ENCODE measurements at regions not wholly inside any gene's neighbourhood (a gene's known extent, or its start where the extent isn't known, plus 50 kb on each side); places are given as distances from the start of the nearest gene placed in this dataset.

DNA sequence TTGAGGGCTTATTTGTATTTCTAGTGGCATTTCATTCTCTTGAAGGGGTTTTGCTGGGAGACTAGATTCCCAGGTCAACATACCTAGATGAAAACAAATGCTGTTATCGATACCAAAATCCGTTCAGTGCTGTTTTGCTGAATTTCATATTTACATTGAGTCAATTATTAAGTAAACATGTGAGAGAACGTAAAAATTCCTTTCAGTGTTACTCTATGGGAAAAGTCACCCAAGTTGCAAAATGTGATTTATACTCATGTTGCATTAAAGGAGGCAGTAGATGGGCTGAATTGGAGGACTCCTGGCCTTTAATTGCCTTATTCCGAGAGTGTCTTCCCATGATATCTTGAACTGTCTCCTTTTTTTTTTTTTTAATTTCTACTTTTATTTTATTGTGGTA, 1011.3 kb upstream of the NR2F2 start:
- DNase-seq (ENCODE audit: low read depth in 2 of 2): no peak

GRCh38 chr15:95323796-95324195, 1006.7 kb upstream of the NR2F2 start:
- DNase-seq (ENCODE audit: low read depth in 2 of 2): no peak

DNA sequence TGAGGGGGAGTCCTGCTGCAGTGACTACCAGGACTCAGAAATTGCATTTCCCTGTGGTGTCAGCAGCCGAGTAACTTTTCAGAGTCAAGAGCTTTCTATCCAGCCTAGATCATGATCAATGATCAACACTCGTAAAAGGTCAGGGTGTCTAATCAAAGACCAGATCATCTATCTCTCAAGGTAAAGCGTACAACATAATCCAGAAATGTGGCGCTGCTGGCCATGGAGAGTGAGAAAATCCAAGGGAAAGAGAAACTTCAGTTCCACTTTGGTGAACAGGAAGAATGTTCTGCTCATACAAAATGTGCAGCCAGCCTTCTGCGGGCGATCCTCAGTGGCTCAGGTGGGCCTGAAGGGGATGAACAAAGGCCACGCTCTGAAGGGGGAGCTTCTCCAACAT, 1005.8 kb upstream of the NR2F2 start:
- DNase-seq (ENCODE audit: low read depth in 2 of 2): no peak

DNA sequence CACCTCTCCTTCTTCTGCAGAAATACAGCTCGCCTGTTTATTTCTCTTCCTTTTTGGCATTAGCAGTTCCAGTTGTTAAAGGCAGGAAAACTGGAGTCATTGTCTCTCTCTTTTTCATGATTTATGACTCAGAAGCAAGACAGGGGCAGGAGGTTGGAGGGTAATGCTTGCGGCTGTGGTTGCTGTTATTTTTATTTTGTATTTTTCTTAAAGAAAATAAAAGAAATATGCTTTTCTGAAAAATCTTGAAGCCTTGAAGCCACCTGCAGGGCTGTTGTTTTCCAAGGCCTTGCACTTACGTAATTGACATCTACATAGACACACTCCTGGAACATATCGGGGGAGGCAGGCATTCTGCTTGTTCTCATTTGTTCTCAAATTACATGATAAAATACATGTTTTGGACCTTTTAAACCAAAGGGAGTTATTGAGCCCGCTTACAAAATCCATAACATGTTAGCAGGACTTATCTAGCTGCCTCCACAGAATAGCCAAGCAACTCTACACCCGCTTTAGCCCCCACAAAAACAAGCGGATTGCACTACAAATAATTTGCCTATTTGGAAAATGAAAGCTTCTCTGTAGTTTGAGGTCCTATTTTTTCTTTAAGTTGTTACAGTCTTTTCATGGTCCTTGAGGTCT, 1004.6 kb upstream of the NR2F2 start:
- DNase-seq (ENCODE audit: low read depth in 2 of 2): no peak

- DNase-seq (ENCODE audit: low read depth in 2 of 2): no peak
Measured at GRCh38 chr15:95326431-95327182, 1003.9 kb upstream of the NR2F2 start.

DNA sequence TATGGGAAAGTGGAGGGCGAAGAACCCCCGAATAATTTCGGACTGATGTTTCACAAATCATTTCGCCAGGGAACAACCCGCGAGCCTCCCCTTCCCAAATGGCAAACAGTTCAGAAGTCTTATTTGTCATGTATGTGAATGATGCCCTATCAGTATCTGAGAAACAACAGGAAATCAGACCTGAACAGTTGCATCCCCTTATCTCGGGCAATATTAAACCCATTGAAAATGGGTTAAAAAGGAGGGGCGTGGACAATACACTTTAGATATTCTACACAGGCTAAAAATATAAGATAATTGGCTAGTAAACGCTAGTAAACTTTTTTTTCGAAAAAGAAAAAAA, 1003.3 kb upstream of the NR2F2 start:
- no peak for DNase-seq (ENCODE audit: low read depth in 2 of 2)

- no peak for DNase-seq (ENCODE audit: low read depth in 2 of 2)
Measured at GRCh38 chr15:95327661-95328060, 1002.8 kb upstream of the NR2F2 start.

GRCh38 chr15:95328559-95328958, 1001.9 kb upstream of the NR2F2 start:
- no peak for DNase-seq (ENCODE audit: low read depth in 2 of 2)

- DNase-seq (ENCODE audit: low read depth in 2 of 2): no peak
Measured at GRCh38 chr15:95329362-95329761, 1001.1 kb upstream of the NR2F2 start.

GRCh38 chr15:95341686-95342085, 988.8 kb upstream of the NR2F2 start:
- no peak for DNase-seq (ENCODE audit: low read depth in 2 of 2)

GRCh38 chr15:95345867-95346266, 984.6 kb upstream of the NR2F2 start:
- DNase-seq (ENCODE audit: low read depth in 2 of 2): no peak

DNA sequence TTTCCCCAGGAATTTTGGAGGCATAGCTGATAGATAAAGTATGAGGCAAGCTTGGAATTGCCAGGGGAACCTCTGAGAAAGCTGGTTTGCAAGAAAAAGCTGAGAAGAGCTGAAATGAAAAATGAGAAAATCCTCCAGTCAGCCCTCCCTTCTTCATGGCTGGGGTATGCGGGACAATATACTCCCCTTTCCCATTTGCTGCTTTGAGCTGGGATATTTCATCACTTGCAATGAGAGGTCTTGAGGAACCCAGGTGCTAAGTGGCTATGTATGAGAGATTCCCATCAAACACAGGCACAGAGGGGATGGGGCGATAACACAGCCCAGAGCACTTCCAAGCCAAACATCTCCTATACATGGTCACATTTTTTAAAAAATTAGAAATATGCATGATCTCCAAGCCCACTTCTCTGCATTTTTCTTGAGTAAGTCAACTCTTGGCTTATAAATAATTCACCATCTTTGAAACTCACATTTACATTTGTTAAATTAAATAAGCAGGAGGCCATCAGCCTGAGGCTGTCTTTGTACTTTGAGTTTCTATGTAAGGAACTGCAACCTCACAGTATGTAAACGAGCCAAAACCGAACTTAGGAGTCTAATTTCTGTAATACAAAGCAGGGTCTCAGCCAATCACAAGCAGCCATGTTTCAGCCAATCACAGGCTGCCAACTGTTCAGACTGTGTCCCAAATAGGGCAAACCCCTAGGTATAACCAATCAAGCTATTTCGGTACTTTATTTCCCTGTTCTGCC, 983.6 kb upstream of the NR2F2 start:
- no peak for DNase-seq (ENCODE audit: low read depth in 2 of 2)

- no peak for DNase-seq (ENCODE audit: low read depth in 2 of 2)
Measured at GRCh38 chr15:95347837-95348236, 982.7 kb upstream of the NR2F2 start.

DNA sequence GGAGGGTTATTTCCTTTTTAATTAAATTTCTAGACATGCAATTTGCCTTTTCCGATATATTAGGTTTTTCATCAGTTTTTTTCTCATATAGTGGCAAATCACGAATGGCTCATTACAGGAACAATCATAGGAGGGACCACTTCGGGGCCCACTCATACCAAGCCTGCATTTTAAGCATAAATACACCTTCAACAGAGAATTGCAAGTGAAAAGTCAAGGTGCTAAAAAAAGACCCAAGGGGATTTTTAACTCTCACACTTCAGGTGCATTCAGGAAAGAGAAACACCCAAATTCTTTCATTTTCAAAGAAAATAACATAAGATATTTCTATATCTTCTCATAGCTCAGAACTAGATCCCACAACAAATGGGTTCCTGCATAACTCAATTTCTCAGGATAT, 979.6 kb upstream of the NR2F2 start:
- DNase-seq (ENCODE audit: low read depth in 2 of 2): no peak

- no peak for DNase-seq (ENCODE audit: low read depth in 2 of 2)
Measured at GRCh38 chr15:95352631-95353187, 977.8 kb upstream of the NR2F2 start.

DNA sequence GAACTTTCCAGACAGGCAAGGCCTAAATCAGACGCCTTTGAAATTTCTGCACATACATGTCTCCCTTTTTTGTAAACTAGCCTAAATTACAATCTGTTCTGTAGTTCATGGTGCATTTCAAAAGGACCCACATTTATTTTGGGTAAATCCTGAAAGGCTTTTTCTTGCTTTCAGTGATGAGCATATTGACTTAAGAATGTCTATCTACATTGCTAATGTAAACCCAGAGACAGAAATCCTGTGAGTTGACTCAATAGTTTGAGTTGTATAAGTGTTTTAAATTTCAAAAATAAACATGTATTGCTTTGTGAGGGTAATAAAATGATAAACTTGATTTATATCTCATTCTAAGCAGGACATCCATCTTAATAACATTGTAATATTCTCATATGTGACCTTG, 977.0 kb upstream of the NR2F2 start:
- no peak for DNase-seq (ENCODE audit: low read depth in 2 of 2)

DNA sequence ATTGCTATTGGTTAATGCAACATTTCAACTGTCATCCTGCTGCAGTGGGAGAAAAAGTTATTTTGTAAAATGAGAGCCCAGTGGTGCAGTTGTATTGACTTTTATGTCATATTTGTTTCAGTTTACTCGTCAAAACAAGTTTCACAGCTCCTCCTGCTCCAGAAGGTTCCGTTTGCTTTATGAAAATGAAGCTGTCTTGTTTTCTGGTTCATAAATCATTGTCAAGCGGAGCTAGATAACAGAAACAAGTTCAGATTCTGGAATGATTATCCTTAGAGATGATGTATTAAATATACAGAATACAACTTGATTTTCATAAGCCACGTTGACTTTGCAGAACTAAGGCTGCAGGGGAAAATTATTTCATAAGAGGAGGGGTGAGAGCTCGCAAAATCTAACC, 970.5 kb upstream of the NR2F2 start:
- DNase-seq (ENCODE audit: low read depth in 2 of 2): no peak

DNA sequence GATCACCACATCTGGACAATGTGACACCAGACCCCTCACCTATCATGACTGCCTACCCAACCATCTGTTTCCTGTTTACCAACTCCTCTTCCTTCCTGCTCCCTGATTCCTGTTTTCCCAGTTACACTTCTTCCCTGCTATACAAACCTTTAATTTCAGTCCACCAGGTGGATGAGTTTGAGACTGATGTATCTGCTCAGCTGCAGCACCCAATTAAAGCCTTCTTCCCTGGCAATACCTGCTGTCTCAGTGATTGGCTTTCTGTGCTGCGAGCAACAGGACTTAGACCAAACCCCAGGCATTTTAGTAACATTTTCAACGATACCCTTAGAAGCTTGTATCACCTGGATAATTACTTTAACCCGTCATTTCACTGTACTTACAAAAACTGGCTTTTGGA, 968.2 kb upstream of the NR2F2 start:
- no peak for DNase-seq (ENCODE audit: low read depth in 2 of 2)

GRCh38 chr15:95363646-95364045, 966.9 kb upstream of the NR2F2 start:
- DNase-seq (ENCODE audit: low read depth in 2 of 2): no peak

DNA sequence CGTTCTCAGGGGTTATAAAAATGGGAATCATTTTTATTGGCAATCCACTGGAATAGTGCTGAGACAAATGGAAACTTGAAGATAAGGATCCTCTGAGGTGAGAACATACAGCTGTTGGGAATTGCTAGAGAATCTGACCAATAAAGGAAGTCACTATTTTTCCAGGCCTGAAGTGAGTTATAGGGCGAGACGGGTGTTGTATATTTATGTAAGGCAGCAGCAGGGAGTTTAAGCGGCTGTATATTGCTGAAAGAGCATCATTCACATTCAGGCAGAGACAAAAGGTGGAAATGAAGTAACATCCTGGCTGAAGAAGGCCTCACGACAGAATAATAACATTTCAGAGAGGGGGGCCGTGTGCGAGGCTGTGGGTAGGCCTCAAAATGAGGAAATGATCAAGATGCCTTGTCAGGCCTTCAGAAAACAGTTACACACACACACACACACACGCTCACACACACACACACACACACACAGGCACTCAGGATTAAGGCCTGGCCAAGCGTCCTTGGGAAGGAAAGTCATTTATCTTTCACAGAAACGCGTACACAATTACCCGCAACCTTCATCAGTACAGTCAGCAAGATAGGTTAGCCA, 964.9 kb upstream of the NR2F2 start:
- no peak for DNase-seq (ENCODE audit: low read depth in 2 of 2)

DNA sequence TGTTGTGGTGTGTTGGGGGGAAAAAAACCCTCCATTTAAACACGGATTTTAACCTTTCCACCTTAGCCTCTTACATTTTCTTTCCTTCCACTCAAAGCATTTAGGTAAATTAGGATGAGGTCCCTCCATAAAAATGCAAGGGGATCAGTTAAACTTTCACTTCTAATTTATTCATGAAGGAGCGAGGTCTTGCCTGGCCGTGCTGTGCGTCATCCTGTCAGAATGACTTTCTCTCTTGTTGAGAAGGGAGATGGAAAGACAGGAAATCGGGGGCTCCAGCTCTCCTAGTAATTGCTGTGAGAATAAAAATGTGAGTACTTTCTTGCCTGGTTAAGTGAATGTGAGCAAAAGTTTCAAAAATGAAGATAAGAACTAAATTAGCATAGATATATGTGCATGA, 962.3 kb upstream of the NR2F2 start:
- DNase-seq (ENCODE audit: low read depth in 2 of 2): no peak

Measured in activated CD4-positive, alpha-beta T cell treated with anti-CD3 and anti-CD28 coated beads for 24 hours (primary cell).